Hepatocyte (in vitro differentiated cells): ENCODE measurements at regions not wholly inside any gene's neighbourhood (a gene's known extent, or its start where the extent isn't known, plus 50 kb on each side); places are given as distances from the start of the nearest gene placed in this dataset.

ENCODE experiments used
- DNase-seq: peaks from one replicate; pipeline ENCODE4 v3.0.0-alpha.2; 2016; ENCODE audit warnings: low spot score
- H2AFZ ChIP-seq: fragments of 200-600 bp; sonication (generic); 2 replicates; pipeline ENCODE4 v1.6.0; 2016; ENCODE audit warnings: antibody characterized with exemption, mild to moderate bottlenecking
- H3K27ac ChIP-seq: fragments of 200-600 bp; sonication (generic); 2 replicates; pipeline ENCODE4 v1.5.1; 2016; ENCODE audit warnings: mild to moderate bottlenecking
- H3K27me3 ChIP-seq: fragments of 200-600 bp; sonication (generic); 2 replicates; pipeline ENCODE4 v1.6.1; 2016
- H3K36me3 ChIP-seq: fragments of 200-600 bp; sonication (generic); replicated peaks from 2 replicates; pipeline ENCODE4 v1.5.1; 2016; ENCODE audit warnings: low read depth; ENCODE audit not compliant: insufficient read depth
- H3K4me1 ChIP-seq: fragments of 200-600 bp; sonication (generic); 2 replicates; pipeline ENCODE4 v1.5.1; 2016; ENCODE audit warnings: mild to moderate bottlenecking, moderate library complexity; ENCODE audit not compliant: insufficient read depth
- H3K4me2 ChIP-seq: fragments of 200-600 bp; sonication (generic); 2 replicates; pipeline ENCODE4 v1.6.0; 2016
- H3K4me3 ChIP-seq: fragments of 200-600 bp; sonication (generic); 2 replicates; pipeline ENCODE4 v1.5.1; 2016; ENCODE audit warnings: mild to moderate bottlenecking
- H3K79me2 ChIP-seq: fragments of 200-600 bp; sonication (generic); 2 replicates; pipeline ENCODE4 v1.6.0; 2017; ENCODE audit warnings: mild to moderate bottlenecking
- H3K9me2 ChIP-seq: fragments of 200-600 bp; sonication (generic); replicated peaks from 2 replicates; pipeline ENCODE4 v1.6.0; 2017; ENCODE audit warnings: mild to moderate bottlenecking; ENCODE audit not compliant: insufficient read depth
- H3K9me3 ChIP-seq: fragments of 200-600 bp; sonication (generic); 2 replicates; pipeline ENCODE4 v1.5.1; 2016; ENCODE audit warnings: low read depth, mild to moderate bottlenecking
- H4K20me1 ChIP-seq: fragments of 200-600 bp; sonication (generic); 2 replicates; pipeline ENCODE4 v1.6.0; 2016; ENCODE audit warnings: mild to moderate bottlenecking; ENCODE audit not compliant: insufficient read depth, poor library complexity, severe bottlenecking
- EZH2 ChIP-seq: fragments of 200-600 bp; sonication (generic); IDR thresholded peaks from 2 replicates; pipeline ENCODE4 v1.6.1; 2016; ENCODE audit warnings: antibody characterized with exemption, mild to moderate bottlenecking, borderline replicate concordance
- EZH2phosphoT487 ChIP-seq: fragments of 200-600 bp; sonication (generic); IDR thresholded peaks from one replicate; pipeline ENCODE4 v1.6.1; 2018; ENCODE audit warnings: antibody characterized with exemption, mild to moderate bottlenecking, low read depth, moderate library complexity; ENCODE audit not compliant: unreplicated experiment, severe bottlenecking
- WGBS: methylation state at CpG from one replicate; pipeline ENCODE4 v1.1.6; 2016; ENCODE audit warnings: low lambda C conversion rate; ENCODE audit errors: missing lambda C conversion rate; 5-methylcytosine and 5-hydroxymethylcytosine counted together
- TF ChIP-seq, protein P1 (sequence below): fragments of 200-600 bp; sonication (generic); IDR thresholded peaks from 2 replicates; pipeline ENCODE4 v1.5.1; 2016; ENCODE audit warnings: antibody characterized with exemption, mild to moderate bottlenecking; ENCODE audit not compliant: poor library complexity

DNA sequence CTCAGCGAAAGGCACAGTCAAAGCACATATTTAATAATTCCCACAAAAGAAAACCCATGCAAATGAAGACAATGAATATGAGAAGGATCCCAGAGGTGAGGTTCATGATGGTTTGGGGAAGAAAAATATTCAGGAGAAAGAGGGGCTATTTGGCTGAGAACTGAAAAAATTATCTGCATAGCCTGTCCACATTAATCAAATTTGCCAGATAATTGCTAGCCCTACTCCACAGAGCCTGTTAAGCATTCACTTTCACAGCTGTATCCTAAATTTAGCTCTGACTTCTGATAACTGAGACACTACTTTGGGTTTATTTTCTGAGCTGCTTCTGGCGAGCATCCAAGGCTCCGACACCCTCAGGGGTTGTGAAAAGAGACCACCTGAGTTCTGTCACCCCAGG is 176.2 kb downstream of the HERPUD2 start:
- H3K79me2 ChIP-seq, result no peaks in the 10 kb centered on the region
- WGBS, result 67% methylated on average over 3 of the region's 3 CpGs
- no peaks in the 10 kb centered on the region for H4K20me1 ChIP-seq
- H3K36me3 ChIP-seq, result no peaks in the 10 kb centered on the region
- no peaks in the 10 kb centered on the region for H3K4me1 ChIP-seq
- no peak overlapping the region for H3K4me3 ChIP-seq
- DNase-seq, result no peak
- H3K27me3 ChIP-seq, result peaks cover 11% of the 10 kb centered on the region
- no peak overlapping the region for H3K4me2 ChIP-seq
- no peak overlapping the region for H2AFZ ChIP-seq
- H3K9me2 ChIP-seq, result no peaks in the 10 kb centered on the region
- no peak overlapping the region for H3K27ac ChIP-seq
- H3K9me3 ChIP-seq, result no peaks in the 10 kb centered on the region
- TF ChIP-seq EZH2 (no peak), EZH2phosphoT487 (no peak)
- TF ChIP-seq, protein P1, sequence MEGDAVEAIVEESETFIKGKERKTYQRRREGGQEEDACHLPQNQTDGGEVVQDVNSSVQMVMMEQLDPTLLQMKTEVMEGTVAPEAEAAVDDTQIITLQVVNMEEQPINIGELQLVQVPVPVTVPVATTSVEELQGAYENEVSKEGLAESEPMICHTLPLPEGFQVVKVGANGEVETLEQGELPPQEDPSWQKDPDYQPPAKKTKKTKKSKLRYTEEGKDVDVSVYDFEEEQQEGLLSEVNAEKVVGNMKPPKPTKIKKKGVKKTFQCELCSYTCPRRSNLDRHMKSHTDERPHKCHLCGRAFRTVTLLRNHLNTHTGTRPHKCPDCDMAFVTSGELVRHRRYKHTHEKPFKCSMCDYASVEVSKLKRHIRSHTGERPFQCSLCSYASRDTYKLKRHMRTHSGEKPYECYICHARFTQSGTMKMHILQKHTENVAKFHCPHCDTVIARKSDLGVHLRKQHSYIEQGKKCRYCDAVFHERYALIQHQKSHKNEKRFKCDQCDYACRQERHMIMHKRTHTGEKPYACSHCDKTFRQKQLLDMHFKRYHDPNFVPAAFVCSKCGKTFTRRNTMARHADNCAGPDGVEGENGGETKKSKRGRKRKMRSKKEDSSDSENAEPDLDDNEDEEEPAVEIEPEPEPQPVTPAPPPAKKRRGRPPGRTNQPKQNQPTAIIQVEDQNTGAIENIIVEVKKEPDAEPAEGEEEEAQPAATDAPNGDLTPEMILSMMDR, result no peak

DNA sequence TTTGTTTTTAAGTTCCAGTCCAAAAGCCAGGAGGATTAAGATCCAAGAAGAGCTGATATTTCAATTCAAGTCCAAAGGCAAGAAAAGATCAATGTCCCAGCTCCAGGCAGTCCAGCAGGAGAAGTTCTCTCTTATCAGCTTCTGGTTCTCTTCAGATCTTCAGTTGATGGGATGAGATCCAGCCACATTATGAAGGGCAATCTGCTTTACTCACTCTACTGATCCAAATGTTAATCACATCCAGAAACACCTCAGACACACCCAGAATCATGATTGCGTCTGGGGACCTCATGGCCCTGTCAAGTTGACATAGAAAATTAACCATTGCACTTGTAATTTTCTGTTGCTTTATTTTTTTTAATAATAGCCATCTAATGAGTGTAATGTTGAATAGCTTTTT is 178.4 kb downstream of the HERPUD2 start:
- Histone ChIP-seq H3K36me3 (no peaks in the 10 kb centered on the region), H3K9me3 (no peaks in the 10 kb centered on the region), H3K27me3 (no peaks in the 10 kb centered on the region), H3K4me1 (no peaks in the 10 kb centered on the region), H3K9me2 (no peaks in the 10 kb centered on the region), H3K4me2 (no peak overlapping the region), H3K4me3 (no peak overlapping the region), H3K79me2 (no peaks in the 10 kb centered on the region), H2AFZ (no peak overlapping the region), H4K20me1 (no peaks in the 10 kb centered on the region), H3K27ac (no peak overlapping the region)
- 62% methylated on average over 1 of the region's 1 CpG for WGBS
- DNase-seq, result no peak
- TF ChIP-seq, protein P1, result no peak
- TF ChIP-seq EZH2, result no peak
- TF ChIP-seq EZH2phosphoT487, result no peak

DNA sequence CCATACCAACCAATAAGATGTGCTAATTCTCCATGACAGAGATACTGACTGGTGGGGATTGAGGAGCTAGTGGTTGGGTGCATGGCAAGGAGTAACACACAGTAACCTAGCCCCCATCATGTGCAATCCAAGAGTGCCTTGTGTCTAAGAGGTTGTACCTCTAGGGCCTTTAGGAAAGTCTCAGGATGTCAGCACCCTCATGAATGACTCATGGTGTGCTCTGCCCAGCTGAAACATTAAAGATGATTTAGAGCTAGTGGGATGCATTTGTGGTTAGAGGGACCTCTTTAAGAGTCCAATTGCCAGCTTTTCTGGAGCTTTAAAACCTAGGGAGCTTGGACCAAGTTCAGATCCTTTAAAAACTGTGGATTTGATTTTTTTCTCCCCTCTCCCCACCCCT is 181.1 kb downstream of the HERPUD2 start:
- H3K36me3 ChIP-seq, result no peaks in the 10 kb centered on the region

DNA sequence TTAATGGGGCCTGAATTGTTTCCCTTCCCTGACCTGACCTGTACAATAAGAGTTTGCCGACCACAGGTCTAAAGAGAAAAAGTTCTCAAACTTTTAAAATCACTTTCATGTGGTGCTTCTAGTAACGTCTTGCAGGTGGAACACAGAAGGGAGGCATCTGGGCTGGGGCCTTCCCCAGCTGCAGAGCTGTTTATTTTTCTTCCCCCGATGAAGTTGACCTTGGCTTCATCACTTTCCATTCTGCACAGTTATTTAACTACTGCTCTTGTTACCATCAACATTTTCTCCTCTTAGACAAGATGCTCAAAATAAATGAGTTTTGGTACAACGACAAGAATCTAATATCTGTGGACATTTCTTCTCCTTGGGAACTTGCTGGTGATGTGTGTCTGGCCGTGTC is 181.7 kb downstream of the HERPUD2 start:
- no peak overlapping the region for H3K27ac ChIP-seq
- TF ChIP-seq EZH2phosphoT487 (no peak), EZH2 (no peak)
- TF ChIP-seq, protein P1, result no peak
- WGBS, result 74% methylated on average over 5 of the region's 5 CpGs
- H3K9me3 ChIP-seq, result no peaks in the 10 kb centered on the region
- H2AFZ ChIP-seq, result no peak overlapping the region
- H3K4me1 ChIP-seq, result peaks cover 4% of the 10 kb centered on the region
- H3K4me2 ChIP-seq, result no peak overlapping the region
- H3K79me2 ChIP-seq, result no peaks in the 10 kb centered on the region
- no peaks in the 10 kb centered on the region for H3K36me3 ChIP-seq
- H3K27me3 ChIP-seq, result no peaks in the 10 kb centered on the region
- no peak for DNase-seq
- H3K4me3 ChIP-seq, result no peak overlapping the region
- no peaks in the 10 kb centered on the region for H4K20me1 ChIP-seq
- no peaks in the 10 kb centered on the region for H3K9me2 ChIP-seq

More for the DNA sequence above, 181.1 kb downstream of the HERPUD2 start:
- Histone ChIP-seq H3K27ac (no peak overlapping the region), H2AFZ (no peak overlapping the region), H3K4me2 (no peak overlapping the region), H3K4me1 (peaks cover 3% of the 10 kb centered on the region), H4K20me1 (no peaks in the 10 kb centered on the region), H3K79me2 (no peaks in the 10 kb centered on the region), H3K9me3 (no peaks in the 10 kb centered on the region), H3K4me3 (no peak overlapping the region), H3K27me3 (no peaks in the 10 kb centered on the region), H3K9me2 (no peaks in the 10 kb centered on the region)
- no peak for DNase-seq
- no peak for TF ChIP-seq EZH2
- TF ChIP-seq EZH2phosphoT487, result no peak
- TF ChIP-seq, protein P1, result no peak
